GM12878 (cell line): ENCODE measurements at regions not wholly inside any gene's neighbourhood (a gene's known extent, or its start where the extent isn't known, plus 50 kb on each side); places are given as distances from the start of the nearest gene placed in this dataset.

Experiments used
- ATF2 ChIP-seq: IDR thresholded peaks from 2 replicates; pipeline ENCODE4 v1.6.1; 2012; ENCODE audit warnings: low read length, inconsistent platforms
- ATF7 ChIP-seq: fragments of 450-650 bp; IDR thresholded peaks from 2 replicates; pipeline ENCODE4 v1.6.1; 2016; ENCODE audit warnings: low read depth, mild to moderate bottlenecking
- BCL11A ChIP-seq: IDR thresholded peaks from 2 replicates; pipeline ENCODE4 v1.6.1; 2011; ENCODE audit warnings: low read depth, low read length
- EZH2 ChIP-seq: IDR thresholded peaks from 2 replicates; pipeline ENCODE4 v1.6.1; 2012; ENCODE audit warnings: low read depth, mild to moderate bottlenecking, control low read depth, inconsistent platforms, low read length, borderline replicate concordance; ENCODE audit not compliant: control insufficient read depth
- MEF2B ChIP-seq: fragments of 450-650 bp; IDR thresholded peaks from 2 replicates; pipeline ENCODE4 v1.6.1; 2018; ENCODE audit warnings: mild to moderate bottlenecking, moderate library complexity; ENCODE audit not compliant: partially characterized antibody, poor library complexity, severe bottlenecking
- NR2C1 ChIP-seq: fragments of 450-650 bp; IDR thresholded peaks from 2 replicates; pipeline ENCODE4 v1.6.1; 2017; ENCODE audit warnings: antibody characterized with exemption, mild to moderate bottlenecking, moderate library complexity
- RCOR1 ChIP-seq: conservative IDR thresholded peaks from 2 replicates; pipeline ENCODE4 v1.6.1; 2012; ENCODE audit warnings: low read depth, low read length, improper control_type of control experiment
- TAF1 ChIP-seq: IDR thresholded peaks from 2 replicates; pipeline ENCODE4 v1.6.1; 2011; ENCODE audit warnings: mild to moderate bottlenecking, low read depth, low read length, borderline replicate concordance
- TCF12 ChIP-seq: IDR thresholded peaks from 2 replicates; pipeline ENCODE4 v1.6.1; 2011; ENCODE audit warnings: low read depth, mild to moderate bottlenecking, low read length
- ZZZ3 ChIP-seq: IDR thresholded peaks from 2 replicates; pipeline ENCODE4 v1.6.1; 2011; ENCODE audit warnings: low read depth; ENCODE audit not compliant: control insufficient read depth, insufficient read length
- TF ChIP-seq, protein P1 (sequence below): fragments of 450-650 bp; IDR thresholded peaks from 2 replicates; pipeline ENCODE4 v1.6.1; 2016; ENCODE audit warnings: mild to moderate bottlenecking
- TF ChIP-seq, protein P2 (sequence below): IDR thresholded peaks from 2 replicates; pipeline ENCODE4 v1.6.1; 2012; ENCODE audit warnings: improper control_type of control experiment, low read depth, low read length; ENCODE audit not compliant: insufficient replicate concordance

- TF ChIP-seq ATF7 (no peak), EZH2 (no peak), ATF2 (no peak), TAF1 (no peak), RCOR1 (no peak), BCL11A (no peak), TCF12 (no peak), MEF2B (no peak), ZZZ3 (no peak), NR2C1 (no peak)
- TF ChIP-seq, protein P1, sequence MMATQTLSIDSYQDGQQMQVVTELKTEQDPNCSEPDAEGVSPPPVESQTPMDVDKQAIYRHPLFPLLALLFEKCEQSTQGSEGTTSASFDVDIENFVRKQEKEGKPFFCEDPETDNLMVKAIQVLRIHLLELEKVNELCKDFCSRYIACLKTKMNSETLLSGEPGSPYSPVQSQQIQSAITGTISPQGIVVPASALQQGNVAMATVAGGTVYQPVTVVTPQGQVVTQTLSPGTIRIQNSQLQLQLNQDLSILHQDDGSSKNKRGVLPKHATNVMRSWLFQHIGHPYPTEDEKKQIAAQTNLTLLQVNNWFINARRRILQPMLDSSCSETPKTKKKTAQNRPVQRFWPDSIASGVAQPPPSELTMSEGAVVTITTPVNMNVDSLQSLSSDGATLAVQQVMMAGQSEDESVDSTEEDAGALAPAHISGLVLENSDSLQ = no peak
- TF ChIP-seq, protein P2, sequence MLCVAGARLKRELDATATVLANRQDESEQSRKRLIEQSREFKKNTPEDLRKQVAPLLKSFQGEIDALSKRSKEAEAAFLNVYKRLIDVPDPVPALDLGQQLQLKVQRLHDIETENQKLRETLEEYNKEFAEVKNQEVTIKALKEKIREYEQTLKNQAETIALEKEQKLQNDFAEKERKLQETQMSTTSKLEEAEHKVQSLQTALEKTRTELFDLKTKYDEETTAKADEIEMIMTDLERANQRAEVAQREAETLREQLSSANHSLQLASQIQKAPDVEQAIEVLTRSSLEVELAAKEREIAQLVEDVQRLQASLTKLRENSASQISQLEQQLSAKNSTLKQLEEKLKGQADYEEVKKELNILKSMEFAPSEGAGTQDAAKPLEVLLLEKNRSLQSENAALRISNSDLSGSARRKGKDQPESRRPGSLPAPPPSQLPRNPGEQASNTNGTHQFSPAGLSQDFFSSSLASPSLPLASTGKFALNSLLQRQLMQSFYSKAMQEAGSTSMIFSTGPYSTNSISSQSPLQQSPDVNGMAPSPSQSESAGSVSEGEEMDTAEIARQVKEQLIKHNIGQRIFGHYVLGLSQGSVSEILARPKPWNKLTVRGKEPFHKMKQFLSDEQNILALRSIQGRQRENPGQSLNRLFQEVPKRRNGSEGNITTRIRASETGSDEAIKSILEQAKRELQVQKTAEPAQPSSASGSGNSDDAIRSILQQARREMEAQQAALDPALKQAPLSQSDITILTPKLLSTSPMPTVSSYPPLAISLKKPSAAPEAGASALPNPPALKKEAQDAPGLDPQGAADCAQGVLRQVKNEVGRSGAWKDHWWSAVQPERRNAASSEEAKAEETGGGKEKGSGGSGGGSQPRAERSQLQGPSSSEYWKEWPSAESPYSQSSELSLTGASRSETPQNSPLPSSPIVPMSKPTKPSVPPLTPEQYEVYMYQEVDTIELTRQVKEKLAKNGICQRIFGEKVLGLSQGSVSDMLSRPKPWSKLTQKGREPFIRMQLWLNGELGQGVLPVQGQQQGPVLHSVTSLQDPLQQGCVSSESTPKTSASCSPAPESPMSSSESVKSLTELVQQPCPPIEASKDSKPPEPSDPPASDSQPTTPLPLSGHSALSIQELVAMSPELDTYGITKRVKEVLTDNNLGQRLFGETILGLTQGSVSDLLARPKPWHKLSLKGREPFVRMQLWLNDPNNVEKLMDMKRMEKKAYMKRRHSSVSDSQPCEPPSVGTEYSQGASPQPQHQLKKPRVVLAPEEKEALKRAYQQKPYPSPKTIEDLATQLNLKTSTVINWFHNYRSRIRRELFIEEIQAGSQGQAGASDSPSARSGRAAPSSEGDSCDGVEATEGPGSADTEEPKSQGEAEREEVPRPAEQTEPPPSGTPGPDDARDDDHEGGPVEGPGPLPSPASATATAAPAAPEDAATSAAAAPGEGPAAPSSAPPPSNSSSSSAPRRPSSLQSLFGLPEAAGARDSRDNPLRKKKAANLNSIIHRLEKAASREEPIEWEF = no peak
These were observed 55.5 kb upstream of the IRX3 start (continued) for GRCh38 chr16:54341892-54342776.
